Heart right ventricle (tissue), 16 donors: ENCODE measurements at regions not wholly inside any gene's neighbourhood (a gene's known extent, or its start where the extent isn't known, plus 50 kb on each side); places are given as distances from the start of the nearest gene placed in this dataset.

Experiments used
- ATAC-seq, 8 donors: fragments of 200-7000 bp; cut with Tn5 transposase; one replicate each; pipeline ENCODE4 v1.9.1; 2020; ENCODE audit warnings: mild to moderate bottlenecking in 8 of 8, moderate library complexity in 8 of 8, moderate number of reproducible peaks in 1 of 8
- DNase-seq, 2 donors: peaks; one replicate each; pipeline ENCODE4 v3.0.0-alpha.2; 2020
- H3K27ac ChIP-seq, 10 donors: fragments of 200-600 bp; sonication (generic) in 2 of 10; one replicate each; pipeline versions ENCODE4 v1.5.0 to v1.8.0; 2020 to 2022; ENCODE audit warnings: mild to moderate bottlenecking in 3 of 10
- H3K27me3 ChIP-seq, 7 donors: fragments of 200-600 bp; one replicate each; pipeline ENCODE4 v1.8.0; 2021 to 2022; ENCODE audit warnings: mild to moderate bottlenecking in 2 of 7
- H3K36me3 ChIP-seq, 9 donors: fragments of 200-600 bp; sonication (generic) in 1 of 9; one replicate each; pipeline versions ENCODE4 v1.5.0 to v1.8.0; 2020 to 2022; ENCODE audit warnings: mild to moderate bottlenecking in 2 of 9
- H3K4me1 ChIP-seq, 9 donors: fragments of 200-600 bp; sonication (generic) in 1 of 9; one replicate each; pipeline versions ENCODE4 v1.5.0 to v1.8.0; 2020 to 2022; ENCODE audit warnings: mild to moderate bottlenecking in 4 of 9
- H3K4me3 ChIP-seq, 10 donors: fragments of 200-600 bp; sonication (generic) in 2 of 10; one replicate each; pipeline versions ENCODE4 v1.5.0 to v1.8.0; 2020 to 2022; ENCODE audit warnings: mild to moderate bottlenecking in 7 of 10, moderate library complexity in 2 of 10
- H3K9me3 ChIP-seq, 11 donors: fragments of 200-600 bp in 10 of 11; sonication (generic) in 2 of 11; one replicate each; pipeline versions ENCODE4 v1.5.0 to v1.8.0; 2013 to 2022; ENCODE audit warnings: mild to moderate bottlenecking in 2 of 11, control low read depth in 1 of 11, moderate library complexity in 1 of 11
- CTCF ChIP-seq, 9 donors: fragments of 200-600 bp; sonication (generic) in 2 of 9; IDR thresholded peaks; one replicate each; pipeline versions ENCODE4 v1.5.0 to v1.8.0; 2021 to 2022; ENCODE audit warnings: antibody characterized with exemption in 9 of 9, mild to moderate bottlenecking in 5 of 9, moderate library complexity in 1 of 9
- WGBS, 2 donors: extraction: QIAGEN DNeasy Blood & Tissue Kit; methylation state at CpG; one replicate each; pipeline ENCODE4 v1.1.7; 2013; ENCODE audit warnings: inconsistent platforms in 1 of 2; 5-methylcytosine and 5-hydroxymethylcytosine counted together
- intact Hi-C, 10 donors: fragments of 100-400 bp; cut with DNase I; formaldehyde crosslinking; loops; one replicate each; pipeline versions ENCODE4 v1.11.1 to v1.14.2; 2022
- donor health status: Arrhythmogenic right ventricular cardiomyopathy.
- donor health status: ischemic (EF 13 %, LVEDD 7.1; RV severe dilation, severe dysfunction).
- donor health status: healthy with polysubstance abuse.
- donor health status: DM: no; HTN: yes; CAD: no.
- donor health status: DM: no; HTN: no; CAD: no.
- donor health status: ischemic (EF 25% LVEDD 6.9; RV normal size, moderate dysfunction).
- donor health status: ischemic (EF 25% LVEDD 5.7; RV mildly dilated, moderate dysfunction).
- donor health status: healthy.
- donor health status: DM: yes; HTN: yes; CAD: no.
- donor health status: Ischemic cardiomyopathy.
- donor health status: ischemic (EF 35%, LVEDD 5.7; RV mildly dilated, moderate dysfunction).
- donor health status: nonischemic (EF 11% LVEDD 7.7; RV severe dilation, severe dysfunction).
- donor health status: DM: yes; HTN: yes; CAD: no.
- donor health status: PGD.
- donor health status: ischemic (EF 29% LVEDD 5.4; RV normal size, mild dysfunction).
- donor health status: nonischemic (EF 23%, LVEDD 6.1; RV moderate dilation, normal function).

- no peak for DNase-seq
- H3K27me3 ChIP-seq = no peaks in the 10 kb centered on the region
- WGBS, 2 donors = 66 to 72% methylated on average over 9 of the region's 9 CpGs
- TF ChIP-seq CTCF (IDR thresholded peaks at IDR 0.05) = no peak
- intact Hi-C loops = no loop called here
- no peaks in the 10 kb centered on the region for H3K9me3 ChIP-seq
- ATAC-seq = no peak
- no peaks in the 10 kb centered on the region for H3K36me3 ChIP-seq
- no peak overlapping the region for H3K27ac ChIP-seq
- H3K4me3 ChIP-seq = no peak overlapping the region
- H3K4me1 ChIP-seq = no peaks in the 10 kb centered on the region
These were observed 344.9 kb downstream of the DCDC2C start for GRCh38 chr2:4047961-4048891.

- TF ChIP-seq CTCF (IDR thresholded peaks at IDR 0.05) = no peak
- Histone ChIP-seq H3K4me3 (no peak overlapping the region), H3K27ac (no peak overlapping the region), H3K36me3 (no peaks in the 10 kb centered on the region), H3K27me3 (peaks cover 0 to 5% (median 0%) of the 10 kb centered on the region in 7 donors), H3K4me1 (no peaks in the 10 kb centered on the region), H3K9me3 (no peaks in the 10 kb centered on the region)
- WGBS, 2 donors = 68 to 70% methylated on average over 3 of the region's 3 CpGs
- no peak for DNase-seq
- no peak for ATAC-seq
- intact Hi-C loops = no loop called here
These were observed 346.1 kb downstream of the DCDC2C start for GRCh38 chr2:4049463-4049862.

GRCh38 chr2:4053769-4054493 is 350.6 kb downstream of the DCDC2C start:
- 40 to 41% methylated on average over 7 of the region's 7 CpGs for WGBS, 2 donors
- no peak for ATAC-seq

More at GRCh38 chr2:4053769-4054493, 350.6 kb downstream of the DCDC2C start:
- no peak for DNase-seq
- H3K4me3 ChIP-seq = no peak overlapping the region
- H3K4me1 ChIP-seq = peaks cover 0 to 3% (median 0%) of the 10 kb centered on the region in 9 donors
- intact Hi-C loops = no loop called here
- H3K27me3 ChIP-seq = peaks cover 0 to 18% (median 6%) of the 10 kb centered on the region in 7 donors
- TF ChIP-seq CTCF (IDR thresholded peaks at IDR 0.05) = no peak
- H3K27ac ChIP-seq = no peak overlapping the region
- H3K9me3 ChIP-seq = no peaks in the 10 kb centered on the region
- no peaks in the 10 kb centered on the region for H3K36me3 ChIP-seq
